ENCODE measurements at regions not wholly inside any gene's neighbourhood (a gene's known extent, or its start where the extent isn't known, plus 50 kb on each side); places are given as distances from the start of the nearest gene placed in this dataset.

DNA sequence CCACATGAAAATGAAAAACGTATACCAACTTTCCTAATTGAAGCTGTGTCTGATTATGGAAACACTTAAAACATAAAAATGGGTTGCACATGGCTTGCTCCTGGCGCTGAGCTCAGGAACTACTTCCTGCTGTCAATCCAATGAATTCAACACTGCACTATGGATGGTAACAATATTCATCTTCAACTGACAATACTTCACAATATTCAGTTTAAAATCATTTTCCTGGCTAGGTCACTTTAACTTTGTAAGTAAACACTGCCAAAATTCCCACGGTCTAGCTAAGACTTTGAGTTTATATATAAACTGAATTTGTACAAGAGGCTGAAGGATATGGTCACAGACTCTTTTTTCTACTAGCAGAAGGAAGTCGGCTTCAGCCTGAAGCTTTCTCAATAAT lies 556.9 kb downstream of the TNS3 start:
- Histone ChIP-seq H3K27ac (ENCODE audit: low read length) (no peak overlapping the region), H3K27me3 (replicated peaks in 1 of 2; ENCODE audit: control insufficient read depth in 2 of 2, extremely low read depth in 1 of 2, insufficient read depth in 2 of 2, low read length in 1 of 2) (no peaks in the 10 kb centered on the region), H3K4me1 (ENCODE audit: control insufficient read depth in 1 of 2, extremely low read depth in 1 of 2, insufficient read depth in 2 of 2, low read length in 2 of 2) (no peaks in the 10 kb centered on the region), H3K4me3 (ENCODE audit: control insufficient read depth in 1 of 2, extremely low read depth in 1 of 2, low read length in 1 of 2) (no peak overlapping the region), H3K9me3 (no peaks in the 10 kb centered on the region), H3K36me3 (ENCODE audit: control insufficient read depth in 2 of 2, extremely low read depth in 1 of 2, insufficient read depth in 1 of 2, low read length in 1 of 2) (no peaks in the 10 kb centered on the region)
- ChIA-PET CTCF (no interaction called here), POLR2A (no interaction called here)
- Mint-ChIP-seq H3K4me3 (no peak overlapping the region), H3K4me1 (no peaks in the 10 kb centered on the region), H3K9me3 (peaks cover 0 to 10% (median 7%) of the 10 kb centered on the region in 3 donors), H3K27ac (no peak overlapping the region), H3K27me3 (no peaks in the 10 kb centered on the region), H3K36me3 (no peaks in the 10 kb centered on the region)
- 0% methylated on average over 1 of the region's 4 CpGs for WGBS (ENCODE audit: insufficient coverage)
- no peak for ATAC-seq (replicated peaks in 1 of 4)
- no peak for DNase-seq

DNA sequence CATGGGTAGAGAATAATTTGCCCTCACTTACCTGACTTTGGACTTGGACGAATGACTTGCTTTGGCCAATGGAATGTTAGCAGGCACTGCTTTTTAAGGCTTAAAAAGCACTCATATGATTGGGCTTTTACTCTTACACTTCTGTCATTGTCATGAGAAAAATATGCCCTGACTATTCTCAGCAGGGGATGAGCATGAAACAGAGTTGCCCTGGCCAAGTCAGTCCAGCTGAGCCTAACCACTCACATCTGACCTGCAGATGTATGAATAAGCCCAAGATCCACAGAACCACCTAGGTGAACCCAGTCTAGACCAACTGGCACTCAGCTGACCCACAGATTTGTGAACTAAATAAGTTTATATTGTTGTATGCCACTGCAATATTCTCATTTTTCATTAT lies 573.5 kb downstream of the TNS3 start:
- ChIA-PET POLR2A (no interaction called here), CTCF (no interaction called here)
- H3K27me3 ChIP-seq (replicated peaks in 1 of 2; ENCODE audit: control insufficient read depth in 2 of 2, extremely low read depth in 1 of 2, insufficient read depth in 2 of 2, low read length in 1 of 2): no peaks in the 10 kb centered on the region
- Mint-ChIP-seq H3K36me3 (no peaks in the 10 kb centered on the region), H3K27ac (no peak overlapping the region), H3K4me1 (no peaks in the 10 kb centered on the region), H3K9me3 (peaks cover 0 to 20% (median 0%) of the 10 kb centered on the region in 3 donors), H3K27me3 (no peaks in the 10 kb centered on the region), H3K4me3 (no peak overlapping the region)
- H3K4me1 ChIP-seq (ENCODE audit: control insufficient read depth in 1 of 2, extremely low read depth in 1 of 2, insufficient read depth in 2 of 2, low read length in 2 of 2): no peaks in the 10 kb centered on the region
- no CpG with 5 or more reads among the region's 1 CpG for WGBS (ENCODE audit: insufficient coverage)
- no peak overlapping the region for H3K27ac ChIP-seq (ENCODE audit: low read length)
- no peak overlapping the region for H3K4me3 ChIP-seq (ENCODE audit: control insufficient read depth in 1 of 2, extremely low read depth in 1 of 2, low read length in 1 of 2)
- ATAC-seq (replicated peaks in 1 of 4): no peak
- DNase-seq: no peak
- no peaks in the 10 kb centered on the region for H3K36me3 ChIP-seq (ENCODE audit: control insufficient read depth in 2 of 2, extremely low read depth in 1 of 2, insufficient read depth in 1 of 2, low read length in 1 of 2)
- no peaks in the 10 kb centered on the region for H3K9me3 ChIP-seq

DNA sequence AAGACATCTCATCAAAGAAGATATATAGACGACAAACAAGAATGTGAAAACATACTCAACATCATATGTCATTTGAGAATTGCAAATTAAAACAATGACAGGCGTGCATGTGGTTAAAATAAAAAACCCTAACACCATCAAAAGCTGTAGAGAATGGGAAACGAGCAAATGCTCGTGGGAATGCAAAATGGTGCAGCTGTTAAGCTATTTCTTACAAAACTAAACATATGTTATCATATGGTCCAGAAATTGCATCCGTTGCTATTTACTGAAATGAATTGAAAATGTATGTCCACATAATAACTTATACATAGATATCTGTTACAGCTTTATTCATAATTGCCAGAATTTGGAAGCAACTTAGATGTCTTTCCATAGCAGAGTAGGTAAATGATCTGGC lies 574.4 kb downstream of the TNS3 start:
- ATAC-seq (replicated peaks in 1 of 4) (no peak), DNase-seq (no peak)
- no peaks in the 10 kb centered on the region for H3K9me3 ChIP-seq
- no peak overlapping the region for H3K27ac ChIP-seq (ENCODE audit: low read length)
- no peaks in the 10 kb centered on the region for H3K27me3 ChIP-seq (replicated peaks in 1 of 2; ENCODE audit: control insufficient read depth in 2 of 2, extremely low read depth in 1 of 2, insufficient read depth in 2 of 2, low read length in 1 of 2)
- H3K36me3 ChIP-seq (ENCODE audit: control insufficient read depth in 2 of 2, extremely low read depth in 1 of 2, insufficient read depth in 1 of 2, low read length in 1 of 2): no peaks in the 10 kb centered on the region
- H3K4me1 ChIP-seq (ENCODE audit: control insufficient read depth in 1 of 2, extremely low read depth in 1 of 2, insufficient read depth in 2 of 2, low read length in 2 of 2): no peaks in the 10 kb centered on the region
- no peaks in the 10 kb centered on the region for H3K27me3 Mint-ChIP-seq
- WGBS (ENCODE audit: insufficient coverage): no CpG with 5 or more reads among the region's 5 CpGs
- no peak overlapping the region for H3K27ac Mint-ChIP-seq
- ChIA-PET CTCF (no interaction called here), POLR2A (no interaction called here)
- no peaks in the 10 kb centered on the region for H3K4me1 Mint-ChIP-seq
- H3K9me3 Mint-ChIP-seq: peaks cover 0 to 20% (median 0%) of the 10 kb centered on the region in 3 donors
- no peak overlapping the region for H3K4me3 ChIP-seq (ENCODE audit: control insufficient read depth in 1 of 2, extremely low read depth in 1 of 2, low read length in 1 of 2)
- H3K36me3 Mint-ChIP-seq: no peaks in the 10 kb centered on the region
- H3K4me3 Mint-ChIP-seq: no peak overlapping the region

DNA sequence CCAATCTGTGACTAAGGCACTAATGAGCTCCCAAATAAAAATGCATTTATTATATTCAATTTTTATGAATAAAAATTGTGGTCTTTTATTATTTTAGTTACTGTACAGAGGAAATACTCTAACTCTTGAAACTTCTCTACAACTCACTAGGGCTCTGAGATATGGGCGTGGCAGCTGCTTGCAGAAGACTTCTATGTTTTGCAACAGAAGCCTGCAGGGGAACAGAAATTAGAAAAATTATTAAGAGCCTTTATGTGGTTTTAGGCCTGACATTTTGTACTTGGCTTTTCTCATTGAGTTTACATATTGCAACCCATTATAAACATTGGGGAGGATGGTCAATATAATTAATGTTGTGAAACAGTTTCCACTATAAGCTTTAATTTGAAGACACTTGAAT lies 581.4 kb downstream of the TNS3 start:
- no CpG with 5 or more reads among the region's 1 CpG for WGBS (ENCODE audit: insufficient coverage)
- H3K36me3 Mint-ChIP-seq: no peaks in the 10 kb centered on the region
- Histone ChIP-seq H3K36me3 (ENCODE audit: control insufficient read depth in 2 of 2, extremely low read depth in 1 of 2, insufficient read depth in 1 of 2, low read length in 1 of 2) (no peaks in the 10 kb centered on the region), H3K4me3 (ENCODE audit: control insufficient read depth in 1 of 2, extremely low read depth in 1 of 2, low read length in 1 of 2) (no peak overlapping the region), H3K27ac (ENCODE audit: low read length) (no peak overlapping the region), H3K9me3 (no peaks in the 10 kb centered on the region), H3K4me1 (ENCODE audit: control insufficient read depth in 1 of 2, extremely low read depth in 1 of 2, insufficient read depth in 2 of 2, low read length in 2 of 2) (no peaks in the 10 kb centered on the region), H3K27me3 (replicated peaks in 1 of 2; ENCODE audit: control insufficient read depth in 2 of 2, extremely low read depth in 1 of 2, insufficient read depth in 2 of 2, low read length in 1 of 2) (no peaks in the 10 kb centered on the region)
- POLR2A ChIA-PET: no interaction called here
- no peaks in the 10 kb centered on the region for H3K4me1 Mint-ChIP-seq
- DNase-seq (no peak), ATAC-seq (replicated peaks in 1 of 4) (no peak)
- CTCF ChIA-PET: no interaction called here
- H3K27me3 Mint-ChIP-seq: peaks cover 0 to 1% of the 10 kb centered on the region in 2 donors
- H3K27ac Mint-ChIP-seq: no peak overlapping the region
- H3K9me3 Mint-ChIP-seq: peaks cover 0 to 10% (median 0%) of the 10 kb centered on the region in 3 donors
- H3K4me3 Mint-ChIP-seq: no peak overlapping the region

DNA sequence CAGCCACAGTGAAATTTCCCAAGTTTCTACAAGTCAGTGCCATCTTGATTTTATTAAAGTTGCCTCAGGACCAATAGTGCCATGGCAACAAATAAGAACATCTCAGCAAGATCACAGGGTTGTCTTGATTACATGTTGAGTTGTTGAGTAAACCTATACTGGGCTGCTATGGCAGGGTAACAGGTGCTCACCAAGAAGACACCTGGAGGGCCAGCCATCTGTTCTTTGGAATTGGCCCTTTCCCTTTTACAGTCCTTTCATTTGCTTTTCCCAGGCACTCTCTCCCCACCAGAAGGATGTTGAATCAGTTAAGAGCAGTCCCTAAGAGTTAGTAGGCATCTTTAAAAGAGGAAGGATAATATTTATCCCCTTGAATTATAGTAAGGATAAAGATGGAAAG lies 582.0 kb downstream of the TNS3 start:
- Histone ChIP-seq H3K9me3 (no peaks in the 10 kb centered on the region), H3K4me3 (ENCODE audit: control insufficient read depth in 1 of 2, extremely low read depth in 1 of 2, low read length in 1 of 2) (no peak overlapping the region), H3K36me3 (ENCODE audit: control insufficient read depth in 2 of 2, extremely low read depth in 1 of 2, insufficient read depth in 1 of 2, low read length in 1 of 2) (no peaks in the 10 kb centered on the region), H3K4me1 (ENCODE audit: control insufficient read depth in 1 of 2, extremely low read depth in 1 of 2, insufficient read depth in 2 of 2, low read length in 2 of 2) (no peaks in the 10 kb centered on the region), H3K27ac (ENCODE audit: low read length) (no peak overlapping the region), H3K27me3 (replicated peaks in 1 of 2; ENCODE audit: control insufficient read depth in 2 of 2, extremely low read depth in 1 of 2, insufficient read depth in 2 of 2, low read length in 1 of 2) (no peaks in the 10 kb centered on the region)
- peaks cover 0 to 3% (median 0%) of the 10 kb centered on the region in 3 donors for H3K9me3 Mint-ChIP-seq
- no peak for DNase-seq
- ATAC-seq (replicated peaks in 1 of 4): no peak
- no peaks in the 10 kb centered on the region for H3K36me3 Mint-ChIP-seq
- ChIA-PET POLR2A (no interaction called here), CTCF (no interaction called here)
- H3K4me3 Mint-ChIP-seq: no peak overlapping the region
- peaks cover 0 to 1% of the 10 kb centered on the region in 2 donors for H3K27me3 Mint-ChIP-seq
- H3K4me1 Mint-ChIP-seq: no peaks in the 10 kb centered on the region
- no peak overlapping the region for H3K27ac Mint-ChIP-seq

DNA sequence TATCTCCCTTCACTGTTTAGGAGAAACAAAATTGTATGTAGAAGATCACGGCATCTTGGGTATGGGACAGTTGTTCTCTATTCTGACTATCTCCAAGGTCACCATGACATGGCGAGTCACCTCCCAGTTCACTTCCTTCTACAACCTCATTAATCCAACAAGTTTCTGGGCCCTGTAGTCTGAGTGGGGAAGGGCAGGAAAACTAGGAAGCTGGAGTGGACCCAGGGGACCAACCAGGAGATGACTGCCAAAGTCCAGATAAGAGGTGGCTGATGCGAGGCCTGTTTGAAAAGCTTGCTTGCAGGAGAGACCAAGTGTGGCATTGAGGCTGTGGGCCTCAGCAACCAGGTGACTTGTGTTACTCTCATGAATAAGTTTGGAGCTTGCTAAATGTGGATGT lies 584.9 kb downstream of the TNS3 start:
- Histone ChIP-seq H3K4me1 (ENCODE audit: control insufficient read depth in 1 of 2, extremely low read depth in 1 of 2, insufficient read depth in 2 of 2, low read length in 2 of 2) (no peaks in the 10 kb centered on the region), H3K27me3 (replicated peaks in 1 of 2; ENCODE audit: control insufficient read depth in 2 of 2, extremely low read depth in 1 of 2, insufficient read depth in 2 of 2, low read length in 1 of 2) (no peaks in the 10 kb centered on the region), H3K36me3 (ENCODE audit: control insufficient read depth in 2 of 2, extremely low read depth in 1 of 2, insufficient read depth in 1 of 2, low read length in 1 of 2) (no peaks in the 10 kb centered on the region), H3K4me3 (ENCODE audit: control insufficient read depth in 1 of 2, extremely low read depth in 1 of 2, low read length in 1 of 2) (no peak overlapping the region), H3K9me3 (no peaks in the 10 kb centered on the region), H3K27ac (ENCODE audit: low read length) (no peak overlapping the region)
- ATAC-seq (replicated peaks in 1 of 4): no peak
- no peak for DNase-seq
- no peak overlapping the region for H3K4me3 Mint-ChIP-seq
- WGBS (ENCODE audit: insufficient coverage): 86% methylated on average over 1 of the region's 3 CpGs
- H3K4me1 Mint-ChIP-seq: no peaks in the 10 kb centered on the region
- H3K9me3 Mint-ChIP-seq: no peaks in the 10 kb centered on the region
- no peak overlapping the region for H3K27ac Mint-ChIP-seq
- H3K36me3 Mint-ChIP-seq: no peaks in the 10 kb centered on the region
- H3K27me3 Mint-ChIP-seq: peaks cover 0 to 1% of the 10 kb centered on the region in 2 donors
- CTCF ChIA-PET: no interaction called here
- POLR2A ChIA-PET: no interaction called here

DNA sequence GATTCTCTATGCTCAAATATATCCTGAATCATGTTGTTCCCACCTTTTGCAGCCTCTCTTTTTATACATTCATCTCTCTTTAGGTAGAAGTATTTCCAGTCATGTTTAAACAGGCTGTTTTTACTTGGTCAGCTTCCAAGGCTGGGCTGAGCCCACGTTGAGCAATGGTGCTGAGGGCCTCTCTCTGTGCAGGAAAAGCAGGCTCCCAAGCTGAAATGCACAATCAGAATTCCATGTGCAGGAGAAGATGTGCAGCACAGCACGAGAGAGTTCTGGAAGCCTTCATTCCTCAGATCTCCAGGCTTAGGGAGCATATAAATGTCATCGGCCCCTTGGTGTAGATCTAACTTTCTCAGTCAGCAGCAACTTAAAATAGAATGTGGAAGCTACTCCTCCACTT lies 588.5 kb downstream of the TNS3 start:
- Mint-ChIP-seq H3K4me3 (no peak overlapping the region), H3K9me3 (no peaks in the 10 kb centered on the region), H3K27me3 (peaks cover 0 to 1% of the 10 kb centered on the region in 2 donors), H3K27ac (no peak overlapping the region), H3K36me3 (no peaks in the 10 kb centered on the region), H3K4me1 (no peaks in the 10 kb centered on the region)
- Histone ChIP-seq H3K36me3 (ENCODE audit: control insufficient read depth in 2 of 2, extremely low read depth in 1 of 2, insufficient read depth in 1 of 2, low read length in 1 of 2) (no peaks in the 10 kb centered on the region), H3K27me3 (replicated peaks in 1 of 2; ENCODE audit: control insufficient read depth in 2 of 2, extremely low read depth in 1 of 2, insufficient read depth in 2 of 2, low read length in 1 of 2) (no peaks in the 10 kb centered on the region), H3K4me3 (ENCODE audit: control insufficient read depth in 1 of 2, extremely low read depth in 1 of 2, low read length in 1 of 2) (no peak overlapping the region), H3K9me3 (no peaks in the 10 kb centered on the region), H3K4me1 (ENCODE audit: control insufficient read depth in 1 of 2, extremely low read depth in 1 of 2, insufficient read depth in 2 of 2, low read length in 2 of 2) (no peaks in the 10 kb centered on the region), H3K27ac (ENCODE audit: low read length) (no peak overlapping the region)
- 17% methylated on average over 1 of the region's 3 CpGs for WGBS (ENCODE audit: insufficient coverage)
- no peak for ATAC-seq (replicated peaks in 1 of 4)
- no peak for DNase-seq
- CTCF ChIA-PET: no interaction called here
- POLR2A ChIA-PET: no interaction called here

Measured in T-cell (primary cell).